NOMO-1 (cell line): ENCODE measurements at regions not wholly inside any gene's neighbourhood (a gene's known extent, or its start where the extent isn't known, plus 50 kb on each side); places are given as distances from the start of the nearest gene placed in this dataset.

Experiments
- DNase-seq, 2 experiments: peaks; one replicate each; lab custom pipeline; 2025; ENCODE audit not compliant: unreplicated experiment in 2 of 2; lab: John Stamatoyannopoulos, UW

- no peak for DNase-seq
Observed at GRCh38 chr2:220446106-220446712, 818.8 kb downstream of the SLC4A3 start.

- no peak for DNase-seq
Observed at GRCh38 chr2:220450846-220451245, 823.4 kb downstream of the SLC4A3 start.

DNA sequence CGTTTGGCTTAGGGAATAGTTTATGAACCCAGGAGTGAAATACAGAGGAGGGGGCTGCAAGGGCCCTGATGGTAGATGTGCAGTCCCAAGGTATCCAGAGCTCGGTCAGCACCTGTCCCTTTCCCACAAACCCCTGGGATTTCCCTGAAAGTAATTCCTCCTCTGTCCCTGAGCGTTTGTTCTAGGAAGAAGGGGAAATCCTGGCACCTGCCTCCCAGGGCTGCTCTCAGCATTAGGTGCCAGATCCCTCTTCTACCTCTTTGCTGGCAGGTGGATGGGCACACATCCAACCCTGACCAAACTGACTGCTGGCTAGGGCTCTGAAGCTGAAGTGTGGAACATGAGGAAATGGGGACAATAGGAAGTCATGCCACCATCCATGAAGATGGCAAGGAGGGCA is 824.0 kb downstream of the SLC4A3 start:
- no peak for DNase-seq

DNA sequence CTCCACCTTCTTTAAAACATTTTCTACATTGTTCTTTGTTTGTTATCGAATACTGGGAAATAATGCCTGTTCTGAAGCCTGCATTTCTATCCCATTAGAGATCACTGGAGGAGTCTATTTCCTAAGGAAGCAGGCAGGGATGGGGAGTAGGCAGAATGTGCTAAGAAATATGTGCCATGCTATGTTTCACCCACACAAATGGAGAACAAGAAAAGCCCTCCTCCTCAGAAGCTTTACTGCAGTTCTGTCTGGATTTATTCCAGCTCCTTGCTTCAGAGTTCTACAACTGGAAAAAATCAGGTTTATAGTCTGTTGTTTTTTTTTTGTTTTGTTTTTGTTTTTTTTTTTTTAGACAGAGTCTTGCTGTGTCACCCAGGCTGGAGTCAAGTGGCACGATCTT is 825.1 kb downstream of the SLC4A3 start:
- DNase-seq: no peak

- no peak for DNase-seq
Observed at GRCh38 chr2:220455351-220455990, 828.0 kb downstream of the SLC4A3 start.

GRCh38 chr2:220458051-220458450 is 830.6 kb downstream of the SLC4A3 start:
- no peak for DNase-seq

- no peak for DNase-seq
Observed at GRCh38 chr2:220460257-220460985, 833.0 kb downstream of the SLC4A3 start.

DNA sequence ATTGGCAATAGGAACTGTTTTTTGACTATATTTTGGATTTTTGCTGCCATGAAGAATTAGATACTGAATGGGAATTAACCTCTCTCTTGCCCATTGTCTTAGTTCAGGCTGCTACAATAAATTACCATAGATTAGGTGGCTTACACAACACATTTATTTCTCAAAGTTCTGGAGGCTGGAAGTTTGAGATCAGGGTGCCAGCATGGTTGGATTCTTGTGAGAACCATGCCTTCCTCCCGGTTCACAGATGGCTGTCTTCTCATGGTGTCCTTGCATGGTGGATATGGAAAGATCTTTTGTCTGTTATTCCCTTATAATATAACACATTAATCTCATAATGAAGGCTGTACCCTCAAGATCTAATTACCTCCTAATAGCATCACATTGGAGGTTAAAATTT is 836.4 kb downstream of the SLC4A3 start:
- no peak for DNase-seq

DNA sequence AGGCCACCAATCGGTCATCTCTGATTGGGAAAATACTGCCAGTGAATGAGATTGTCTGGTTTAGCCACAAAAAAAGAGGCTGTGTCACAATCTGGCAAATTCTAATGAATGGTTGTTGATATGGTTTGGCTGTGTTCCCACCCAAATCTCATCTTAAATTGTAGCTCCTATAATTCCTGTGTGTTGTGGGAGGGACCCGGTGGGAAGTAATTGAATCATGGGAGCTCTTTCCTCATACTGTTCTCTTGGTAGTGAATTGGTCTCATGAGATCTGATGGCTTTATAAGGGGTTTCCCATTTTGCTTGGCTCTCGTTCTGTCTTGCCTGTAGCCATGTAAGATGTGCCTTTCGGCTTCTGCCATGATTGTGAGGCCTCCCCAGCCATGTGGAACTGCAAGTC is 838.3 kb downstream of the SLC4A3 start:
- DNase-seq: no peak

DNA sequence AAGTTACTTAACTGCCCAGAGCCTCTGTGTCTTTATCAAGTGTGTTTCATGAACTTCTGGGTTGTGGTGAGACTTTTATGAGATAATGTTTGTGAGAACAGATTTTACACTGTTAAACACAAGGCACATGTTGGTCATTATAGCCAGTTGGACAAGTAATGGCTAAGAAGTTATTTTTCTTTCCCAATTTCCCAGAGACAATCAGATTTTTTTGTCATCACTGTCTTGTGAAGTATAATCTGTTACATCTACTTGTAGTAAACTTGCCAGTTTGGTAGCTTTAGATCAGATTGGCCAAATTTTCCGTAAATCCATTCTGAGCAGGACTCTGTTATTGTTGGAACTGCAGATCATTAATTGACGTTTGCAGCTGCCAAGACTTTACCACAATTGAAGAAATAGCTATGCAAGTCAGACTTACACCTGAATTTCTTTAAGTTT is 838.8 kb downstream of the SLC4A3 start:
- DNase-seq: no peak

DNA sequence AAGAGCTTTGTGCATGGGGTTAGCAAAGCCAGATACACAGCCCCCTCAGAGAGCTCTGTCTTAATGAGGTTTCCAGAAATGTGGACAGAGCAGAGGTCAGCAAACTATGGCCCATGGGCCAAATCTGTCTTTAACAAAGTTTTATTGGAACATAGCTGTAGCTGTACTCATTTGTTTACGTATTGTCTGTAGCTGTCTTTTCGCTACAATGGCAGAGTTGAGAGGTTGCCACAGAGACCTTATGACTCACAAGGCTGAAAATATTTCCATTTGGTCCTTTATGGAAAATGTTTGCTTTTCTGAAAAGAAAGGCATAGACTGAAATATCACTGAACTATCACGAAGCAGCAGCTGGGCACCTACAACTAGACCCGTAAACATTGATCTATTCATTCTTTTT is 841.8 kb downstream of the SLC4A3 start:
- DNase-seq: no peak

DNA sequence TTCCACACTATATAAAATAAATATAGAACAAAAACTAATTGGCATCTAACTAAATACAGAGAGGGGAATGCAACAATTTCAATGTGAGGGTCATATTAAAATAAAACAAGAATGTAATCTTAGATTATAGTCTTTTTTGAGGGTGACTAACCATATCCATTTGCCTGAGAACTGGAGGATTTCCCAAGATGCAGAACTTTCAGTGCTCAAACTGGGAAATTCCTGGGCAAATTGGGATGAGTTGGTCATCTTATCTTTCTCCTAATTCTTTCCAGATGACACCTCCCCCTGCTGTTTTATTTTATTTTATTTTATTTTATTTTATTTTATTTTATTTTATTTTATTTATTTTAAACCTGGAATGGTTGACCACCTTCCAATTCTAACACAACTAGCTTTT is 846.2 kb downstream of the SLC4A3 start:
- DNase-seq: no peak

DNA sequence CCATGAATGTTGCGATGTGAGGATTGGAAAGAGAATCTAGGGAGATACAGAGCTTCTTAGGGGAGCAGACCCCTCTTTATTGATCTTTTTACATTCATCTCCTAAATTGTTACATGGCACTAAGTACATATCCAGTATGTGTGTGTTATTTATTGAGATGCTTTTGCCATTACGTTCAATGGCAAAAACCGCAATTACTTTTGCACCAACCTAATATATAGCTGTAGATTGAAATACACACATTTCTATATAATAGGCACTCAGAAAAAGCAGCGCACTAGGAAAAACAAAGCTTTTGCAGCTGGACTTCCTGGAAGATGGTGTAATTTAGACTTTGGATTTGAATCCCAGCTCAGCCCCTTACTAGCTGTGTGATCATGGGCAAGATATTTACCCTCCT is 849.4 kb downstream of the SLC4A3 start:
- no peak for DNase-seq

DNA sequence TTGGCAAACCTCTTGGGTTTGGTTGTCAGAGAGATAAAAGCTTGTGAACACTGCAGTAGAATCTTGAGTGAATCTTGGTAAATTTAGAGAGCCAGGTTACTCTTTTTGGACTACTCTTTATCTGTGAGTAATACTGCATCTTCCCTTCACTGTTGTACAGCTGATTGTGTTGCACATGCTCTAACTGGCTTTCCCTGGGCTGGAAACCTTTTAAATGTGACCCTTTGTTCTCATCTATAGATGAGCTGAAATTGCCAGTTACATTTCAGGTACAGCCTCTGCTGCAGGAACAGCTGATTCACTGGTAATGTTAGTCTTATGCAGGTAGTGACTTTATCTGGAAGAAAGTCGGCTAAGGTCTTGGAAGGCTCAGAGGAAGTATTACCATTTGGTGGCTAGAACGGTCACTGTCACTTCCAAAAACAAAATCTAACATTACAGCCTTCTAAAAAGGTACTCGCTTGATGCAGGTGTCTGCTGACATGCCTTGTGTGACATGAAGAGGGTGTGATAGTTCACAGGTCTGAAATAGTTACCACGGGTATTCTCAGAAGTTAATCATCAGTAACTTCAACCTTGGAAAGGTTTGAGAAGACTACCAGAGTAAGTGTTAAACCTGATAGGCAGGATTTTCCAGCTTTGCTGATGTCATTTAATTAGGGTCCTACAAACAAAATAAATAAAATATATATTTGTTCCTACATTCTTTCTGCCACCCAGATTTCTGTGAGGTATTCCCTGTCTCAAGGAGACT is 851.1 kb downstream of the SLC4A3 start:
- no peak for DNase-seq

DNA sequence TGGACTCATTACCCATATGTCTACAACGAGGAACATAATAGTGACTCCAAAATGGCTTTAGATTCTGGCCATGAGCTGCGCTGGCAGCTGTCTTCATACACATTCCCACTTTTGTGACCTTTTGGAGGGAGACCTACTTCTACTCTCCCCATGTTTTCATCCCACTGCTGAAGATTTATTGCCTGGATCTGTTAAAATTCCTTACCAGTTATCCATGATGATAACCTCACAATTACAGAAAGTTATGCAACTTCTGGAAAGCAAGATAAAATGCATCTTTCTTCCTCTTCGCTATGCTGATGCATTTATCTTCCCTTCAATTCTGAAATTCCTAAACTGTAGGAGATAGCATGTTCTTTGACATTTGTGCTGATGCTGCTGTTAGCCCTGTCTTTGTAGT is 855.3 kb downstream of the SLC4A3 start:
- DNase-seq: no peak

DNA sequence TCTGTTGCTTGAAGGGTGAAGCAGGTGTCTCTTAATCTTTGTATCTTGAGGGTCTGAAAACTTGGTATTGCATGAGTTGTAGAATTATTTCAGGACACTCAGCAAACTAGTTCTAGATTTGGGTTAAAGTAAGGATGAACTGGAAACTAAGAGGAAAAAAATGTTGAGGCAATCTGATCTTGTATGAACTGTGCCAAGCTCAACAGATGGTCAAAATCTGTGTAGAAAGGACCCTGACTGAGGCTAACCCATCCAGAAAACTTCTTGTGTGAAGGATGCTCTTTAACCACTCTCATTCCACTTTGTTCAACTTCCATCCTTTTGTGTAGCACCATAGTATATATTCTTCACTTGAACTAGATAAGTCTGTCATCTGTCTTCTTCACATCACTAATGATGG is 861.7 kb downstream of the SLC4A3 start:
- DNase-seq: no peak

GRCh38 chr2:220491670-220492069 is 864.2 kb downstream of the SLC4A3 start:
- no peak for DNase-seq

DNA sequence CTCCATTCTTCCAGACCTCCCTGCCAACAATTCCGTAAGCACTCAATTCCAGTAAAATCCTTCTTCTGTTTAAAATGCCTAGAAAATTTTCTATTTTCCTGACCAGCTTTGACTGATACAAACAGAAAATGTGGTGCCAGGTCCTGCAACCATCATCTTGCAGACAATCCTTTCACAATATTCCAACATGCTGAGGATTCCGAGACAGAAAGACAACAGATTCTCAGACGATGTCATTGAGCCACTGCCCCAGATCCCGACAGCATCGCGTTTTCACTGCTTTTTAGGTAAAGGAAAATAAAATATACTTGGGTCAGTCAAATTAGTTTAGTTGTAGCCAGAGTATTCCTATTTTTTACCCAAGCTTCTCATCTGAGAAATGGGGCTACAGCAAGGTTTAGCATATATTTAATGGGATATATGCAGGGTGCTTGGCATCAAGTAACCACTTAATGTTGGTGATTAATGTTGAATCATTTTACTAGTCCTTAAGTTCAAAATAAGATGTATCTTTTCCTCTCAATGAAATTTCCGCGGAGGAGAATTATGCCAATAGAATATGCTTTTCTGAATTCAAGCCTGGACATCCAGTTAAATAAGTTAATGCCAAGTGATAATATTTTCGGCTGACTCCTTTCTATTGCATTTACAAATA is 866.6 kb downstream of the SLC4A3 start:
- no peak for DNase-seq

DNA sequence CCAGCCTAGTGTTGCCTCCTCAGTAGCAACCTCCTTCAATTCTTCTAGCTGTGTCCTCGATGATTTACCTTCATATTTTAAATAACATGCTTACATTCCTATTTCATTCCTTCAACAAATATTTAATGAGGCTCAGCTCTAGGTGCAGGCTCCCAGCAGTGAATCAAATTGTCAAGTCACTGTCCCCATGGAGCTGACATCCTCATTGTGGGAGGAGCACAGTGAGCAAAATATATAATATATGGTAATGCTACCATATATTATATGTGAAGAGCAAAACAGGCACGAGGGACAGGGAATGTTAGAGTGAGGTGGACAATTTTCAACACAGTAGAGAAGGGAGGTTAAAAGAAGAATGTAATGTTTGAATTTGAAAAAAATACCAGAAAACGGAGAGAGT is 869.1 kb downstream of the SLC4A3 start:
- DNase-seq: no peak

DNA sequence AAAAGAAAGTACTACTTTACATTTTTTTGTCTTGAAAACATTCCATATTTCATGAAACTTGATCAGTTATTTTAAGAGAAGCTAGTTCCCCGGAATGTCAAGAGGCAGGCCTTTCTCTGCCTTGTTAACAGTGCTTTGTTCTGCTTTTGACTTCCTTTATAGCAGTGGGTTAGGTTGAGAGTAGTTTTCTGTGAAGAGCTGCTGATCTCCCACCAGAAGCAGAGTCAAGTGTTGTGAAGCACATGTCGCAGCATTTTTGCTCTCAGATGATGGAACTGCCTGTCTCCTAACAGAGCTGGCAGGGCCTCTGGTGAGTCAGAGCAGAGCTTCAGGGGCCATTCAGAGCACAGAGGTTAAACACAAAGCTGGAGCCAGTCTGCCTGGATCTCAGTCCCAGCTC is 871.8 kb downstream of the SLC4A3 start:
- no peak for DNase-seq

- DNase-seq: no peak
Observed at GRCh38 chr2:220502539-220502938, 875.1 kb downstream of the SLC4A3 start.
